GM19351 (cell line): ENCODE measurements at regions not wholly inside any gene's neighbourhood (a gene's known extent, or its start where the extent isn't known, plus 50 kb on each side); places are given as distances from the start of the nearest gene placed in this dataset.

Experiments
- ATAC-seq: cut with Tn5 transposase; IDR thresholded peaks from one replicate; pipeline ENCODE4 v1.9.1; 2021; ENCODE audit warnings: mild to moderate bottlenecking, moderate library complexity; ENCODE audit not compliant: unreplicated experiment

- ATAC-seq: no peak
Measured at GRCh38 chr10:6339891-6340290, 137.2 kb downstream of the PFKFB3 start.

GRCh38 chr10:6342096-6342685, 139.5 kb downstream of the PFKFB3 start:
- ATAC-seq: no peak

GRCh38 chr10:6343305-6344010, 140.7 kb downstream of the PFKFB3 start:
- no peak for ATAC-seq

- ATAC-seq: no peak
Measured at GRCh38 chr10:6345404-6345803, 142.7 kb downstream of the PFKFB3 start.

GRCh38 chr10:6346631-6347030, 143.9 kb downstream of the PFKFB3 start:
- no peak for ATAC-seq

GRCh38 chr10:6347391-6347951, 144.7 kb downstream of the PFKFB3 start:
- peak; percentile 8 for ATAC-seq

GRCh38 chr10:6348096-6348874, 145.6 kb downstream of the PFKFB3 start:
- peak; percentile 87 for ATAC-seq

GRCh38 chr10:6349846-6350535, 147.3 kb downstream of the PFKFB3 start:
- no peak for ATAC-seq

GRCh38 chr10:6350609-6351008, 147.9 kb downstream of the PFKFB3 start:
- ATAC-seq: no peak

GRCh38 chr10:6351495-6351894, 148.8 kb downstream of the PFKFB3 start:
- ATAC-seq: no peak

GRCh38 chr10:6353526-6353925, 150.8 kb downstream of the PFKFB3 start:
- ATAC-seq: no peak

GRCh38 chr10:6354168-6354772, 151.5 kb downstream of the PFKFB3 start:
- ATAC-seq: no peak

- ATAC-seq: no peak
Measured at GRCh38 chr10:6356280-6356793, 153.6 kb downstream of the PFKFB3 start.

GRCh38 chr10:6361869-6362268, 159.1 kb downstream of the PFKFB3 start:
- no peak for ATAC-seq

- ATAC-seq: no peak
Measured at GRCh38 chr10:6362879-6363278, 160.1 kb downstream of the PFKFB3 start.

GRCh38 chr10:6363511-6363910, 160.8 kb downstream of the PFKFB3 start:
- no peak for ATAC-seq

- ATAC-seq: no peak
Measured at GRCh38 chr10:6364283-6364682, 161.6 kb downstream of the PFKFB3 start.

GRCh38 chr10:6364893-6365292, 162.2 kb downstream of the PFKFB3 start:
- ATAC-seq: no peak

GRCh38 chr10:6365384-6365783, 162.7 kb downstream of the PFKFB3 start:
- no peak for ATAC-seq
